Central memory CD8-positive, alpha-beta T cell (primary cell): ENCODE measurements at regions not wholly inside any gene's neighbourhood (a gene's known extent, or its start where the extent isn't known, plus 50 kb on each side); places are given as distances from the start of the nearest gene placed in this dataset.

Experiments used
- ATAC-seq: fragments of 150-1000 bp; cut with Tn5 transposase; replicated peaks from 2 replicates; pipeline ENCODE4 v1.10.0; 2022; ENCODE audit warnings: mild to moderate bottlenecking, moderate FRiP score, moderate number of reproducible peaks; ENCODE audit not compliant: poor library complexity, severe bottlenecking; ENCODE audit errors: extremely low read depth
- DNase-seq, 2 donors: peaks; one replicate each; pipeline ENCODE4 v3.0.0; 2021; ENCODE audit warnings: low spot score in 2 of 2
- H3K27ac Mint-ChIP-seq: one replicate; pipeline ENCODE4 v1.8.0; 2022; ENCODE audit warnings: low read depth, mild to moderate bottlenecking, moderate library complexity, mixed read lengths
- H3K27me3 Mint-ChIP-seq: one replicate; pipeline ENCODE4 v1.8.0; 2022; ENCODE audit warnings: mixed read lengths
- H3K36me3 Mint-ChIP-seq: one replicate; pipeline ENCODE4 v1.8.0; 2022; ENCODE audit warnings: mild to moderate bottlenecking, moderate library complexity, mixed read lengths; ENCODE audit not compliant: insufficient read depth
- H3K4me1 Mint-ChIP-seq: one replicate; pipeline ENCODE4 v1.8.0; 2022; ENCODE audit warnings: mixed read lengths
- H3K4me3 Mint-ChIP-seq: one replicate; pipeline ENCODE4 v1.8.0; 2022; ENCODE audit warnings: mild to moderate bottlenecking, moderate library complexity, mixed read lengths
- H3K9me3 Mint-ChIP-seq: one replicate; pipeline ENCODE4 v1.8.0; 2022; ENCODE audit warnings: mixed read lengths

DNA sequence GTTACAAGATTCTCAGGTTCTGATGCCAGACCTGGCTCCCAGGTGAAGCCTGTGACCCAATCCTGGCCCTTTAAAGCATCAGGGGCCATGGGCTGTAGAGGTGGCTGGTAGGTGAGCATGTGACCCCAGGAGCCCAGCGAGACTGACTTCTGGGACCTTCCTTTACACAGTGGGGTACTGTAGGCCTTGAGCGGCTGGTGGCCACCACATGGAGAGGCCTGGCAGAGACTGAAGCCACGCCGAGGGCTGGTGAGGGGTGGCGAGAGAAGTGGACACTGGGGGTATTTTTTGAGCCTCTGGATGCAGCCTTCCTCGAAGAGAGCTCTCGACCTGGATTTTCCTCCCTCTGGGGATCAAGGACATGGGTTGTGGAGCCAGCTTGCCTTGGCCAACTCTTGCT lies 71.2 kb upstream of the ITGA11 start:
- DNase-seq (no peak), ATAC-seq (no peak)
- H3K4me1 Mint-ChIP-seq: peaks cover 5% of the 10 kb centered on the region
- H3K36me3 Mint-ChIP-seq: no peaks in the 10 kb centered on the region
- H3K27ac Mint-ChIP-seq: no peak overlapping the region
- peaks cover 47% of the 10 kb centered on the region for H3K27me3 Mint-ChIP-seq
- H3K4me3 Mint-ChIP-seq: no peak overlapping the region
- H3K9me3 Mint-ChIP-seq: no peaks in the 10 kb centered on the region

DNA sequence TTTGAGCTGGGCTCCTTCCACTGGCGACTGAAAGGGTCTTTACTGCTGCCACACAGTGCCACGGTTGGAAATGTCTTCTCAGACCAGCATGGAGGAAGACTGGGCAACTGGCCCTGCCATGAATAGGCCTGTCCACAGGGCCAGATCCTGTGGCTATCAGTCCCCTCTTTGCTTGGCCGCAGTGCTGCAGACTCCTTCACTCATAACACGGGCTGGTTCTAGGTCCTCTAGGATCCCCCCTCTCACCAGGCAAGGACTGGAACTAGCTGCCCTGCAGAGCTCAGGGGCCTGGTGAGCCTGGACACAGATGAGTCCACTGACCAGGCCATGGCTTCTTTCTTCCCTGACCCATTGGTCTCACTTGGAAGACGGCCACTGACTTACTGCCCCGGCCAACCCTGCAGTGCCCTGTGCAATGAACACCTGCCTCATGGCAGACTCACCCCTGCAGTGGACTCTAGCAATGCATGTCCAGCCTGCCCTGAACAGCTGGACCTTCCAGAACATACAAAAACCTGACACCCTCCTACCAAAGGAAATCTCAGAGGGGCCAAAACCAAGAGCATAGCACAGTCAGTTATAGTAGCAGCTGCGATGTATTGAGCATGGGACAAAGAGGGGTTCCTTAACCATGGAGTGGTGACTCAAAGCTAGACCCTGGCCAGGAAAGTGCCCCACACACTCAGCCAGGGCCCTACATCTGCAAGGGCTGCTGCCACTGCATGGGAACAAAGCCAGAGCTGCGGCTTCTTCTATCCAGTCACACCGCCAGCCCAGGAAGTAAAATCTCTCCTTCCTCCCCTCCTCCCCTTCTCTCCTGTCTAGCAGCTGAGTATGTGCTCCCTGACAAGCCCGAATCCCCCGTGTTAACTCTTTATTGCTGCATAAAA lies 72.1 kb upstream of the ITGA11 start:
- no peak for ATAC-seq
- DNase-seq: no peak
- H3K27ac Mint-ChIP-seq: no peak overlapping the region
- no peaks in the 10 kb centered on the region for H3K9me3 Mint-ChIP-seq
- H3K27me3 Mint-ChIP-seq: peaks cover 47% of the 10 kb centered on the region
- H3K4me1 Mint-ChIP-seq: peaks cover 5% of the 10 kb centered on the region
- H3K4me3 Mint-ChIP-seq: no peak overlapping the region
- no peaks in the 10 kb centered on the region for H3K36me3 Mint-ChIP-seq

DNA sequence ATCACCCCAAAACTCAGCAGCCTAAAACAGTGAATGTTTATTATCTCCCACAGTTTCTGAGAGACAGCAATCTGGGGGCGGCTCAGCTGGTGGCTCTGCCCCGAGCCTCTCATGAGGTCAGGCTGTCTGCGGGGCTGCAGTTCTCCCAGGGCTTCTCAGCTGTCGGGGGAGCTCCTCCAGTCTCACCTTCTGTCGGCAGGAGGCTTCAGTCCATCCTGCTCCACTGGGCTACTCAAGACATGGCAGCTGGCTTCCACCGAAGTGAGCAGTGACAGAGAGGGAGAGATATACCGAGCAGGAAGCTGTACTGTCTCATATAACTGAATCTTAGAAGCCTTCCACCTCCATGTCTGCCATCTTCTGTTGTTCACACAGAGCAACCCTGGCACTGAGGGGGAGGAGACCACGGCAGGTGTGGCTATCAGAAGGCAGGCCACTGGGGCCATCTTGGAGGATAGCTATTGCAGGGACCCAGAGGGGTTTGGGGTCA lies 72.8 kb upstream of the ITGA11 start:
- Mint-ChIP-seq H3K27me3 (peaks cover 46% of the 10 kb centered on the region), H3K4me1 (peaks cover 5% of the 10 kb centered on the region), H3K36me3 (no peaks in the 10 kb centered on the region), H3K27ac (no peak overlapping the region), H3K9me3 (no peaks in the 10 kb centered on the region), H3K4me3 (no peak overlapping the region)
- DNase-seq (no peak), ATAC-seq (no peak)

DNA sequence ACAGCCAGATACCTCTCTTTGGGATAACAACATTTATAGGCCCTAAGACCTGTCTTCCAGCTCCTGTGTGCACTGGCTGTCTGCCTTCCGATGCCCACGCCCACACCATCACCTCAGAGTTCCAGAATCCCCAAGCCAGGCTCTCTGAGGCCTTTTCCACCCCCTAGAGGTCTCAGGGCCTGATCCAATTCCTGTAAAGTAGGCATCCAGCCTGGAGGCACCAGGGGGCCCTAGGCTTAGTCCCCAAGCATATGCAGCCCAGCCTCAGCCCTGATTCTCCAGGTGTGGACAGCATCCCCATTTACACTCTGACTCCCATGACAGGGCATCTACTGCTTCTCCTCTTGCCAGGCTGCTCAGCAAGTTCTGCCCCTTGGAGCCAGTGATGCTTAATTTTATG lies 72.7 kb upstream of the CORO2B start:
- H3K4me3 Mint-ChIP-seq: no peak overlapping the region
- H3K4me1 Mint-ChIP-seq: peaks cover 5% of the 10 kb centered on the region
- H3K27me3 Mint-ChIP-seq: peaks cover 45% of the 10 kb centered on the region
- H3K9me3 Mint-ChIP-seq: no peaks in the 10 kb centered on the region
- DNase-seq: no peak
- H3K36me3 Mint-ChIP-seq: no peaks in the 10 kb centered on the region
- H3K27ac Mint-ChIP-seq: no peak overlapping the region
- ATAC-seq: no peak

DNA sequence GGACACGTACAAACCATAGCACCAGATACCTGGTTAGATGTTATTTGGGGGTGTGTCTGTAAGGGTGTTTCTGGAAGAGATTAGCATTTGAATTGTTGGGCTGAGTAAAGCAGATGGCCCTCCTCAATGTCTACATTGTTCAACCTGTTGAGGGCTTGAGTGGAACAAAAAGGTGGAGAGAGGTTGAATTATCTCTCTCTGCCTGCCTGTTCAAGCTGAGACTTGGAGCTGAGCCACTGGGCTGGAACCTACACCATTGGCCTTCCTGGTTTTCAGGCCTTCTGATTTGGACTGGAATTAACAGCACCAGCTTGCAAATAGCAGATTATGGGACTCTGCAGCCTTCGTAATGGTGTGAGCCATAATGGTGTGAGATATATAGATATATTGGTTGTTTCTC lies 71.3 kb upstream of the CORO2B start:
- Mint-ChIP-seq H3K4me3 (no peak overlapping the region), H3K36me3 (no peaks in the 10 kb centered on the region), H3K27me3 (peaks cover 59% of the 10 kb centered on the region), H3K27ac (no peak overlapping the region), H3K4me1 (peaks cover 5% of the 10 kb centered on the region), H3K9me3 (no peaks in the 10 kb centered on the region)
- DNase-seq (no peak), ATAC-seq (no peak)

DNA sequence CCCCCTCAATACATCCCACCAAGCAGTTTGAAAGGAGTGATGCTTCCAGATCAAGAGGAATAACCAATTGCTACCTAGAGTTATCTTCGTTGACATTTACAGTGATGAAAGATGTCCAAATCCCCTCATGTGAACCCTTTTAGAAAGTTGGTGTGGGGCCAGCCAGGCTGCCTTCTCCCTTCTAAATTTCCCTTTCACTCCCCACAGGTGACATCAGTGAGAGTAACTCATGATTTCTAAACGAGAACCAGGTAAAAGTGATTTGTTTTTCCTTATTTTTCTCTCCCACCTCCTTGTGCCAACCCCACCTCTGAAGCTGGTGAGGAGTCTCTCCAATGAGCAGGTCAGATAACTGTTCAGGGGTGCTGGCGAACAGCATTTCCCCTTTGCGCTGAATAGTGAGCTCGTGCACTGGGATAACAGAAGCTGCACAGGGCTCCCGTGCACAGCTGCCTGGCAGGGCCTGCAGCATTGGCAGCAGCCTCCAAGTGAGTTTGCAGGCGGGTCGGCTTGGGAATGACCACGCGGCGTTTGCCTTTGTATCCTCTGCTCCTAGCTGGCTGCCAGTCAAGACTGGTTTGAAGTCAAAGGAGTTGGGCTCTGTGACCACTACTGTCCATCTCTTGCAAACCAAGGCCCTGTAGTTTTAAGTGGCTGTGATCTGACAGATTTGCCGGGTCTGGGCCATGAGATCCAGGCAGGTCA lies 70.2 kb upstream of the CORO2B start:
- ATAC-seq: no peak
- DNase-seq: no peak
- Mint-ChIP-seq H3K27ac (no peak overlapping the region), H3K27me3 (peaks cover 61% of the 10 kb centered on the region), H3K4me3 (no peak overlapping the region), H3K4me1 (peaks cover 5% of the 10 kb centered on the region), H3K36me3 (no peaks in the 10 kb centered on the region), H3K9me3 (no peaks in the 10 kb centered on the region)

DNA sequence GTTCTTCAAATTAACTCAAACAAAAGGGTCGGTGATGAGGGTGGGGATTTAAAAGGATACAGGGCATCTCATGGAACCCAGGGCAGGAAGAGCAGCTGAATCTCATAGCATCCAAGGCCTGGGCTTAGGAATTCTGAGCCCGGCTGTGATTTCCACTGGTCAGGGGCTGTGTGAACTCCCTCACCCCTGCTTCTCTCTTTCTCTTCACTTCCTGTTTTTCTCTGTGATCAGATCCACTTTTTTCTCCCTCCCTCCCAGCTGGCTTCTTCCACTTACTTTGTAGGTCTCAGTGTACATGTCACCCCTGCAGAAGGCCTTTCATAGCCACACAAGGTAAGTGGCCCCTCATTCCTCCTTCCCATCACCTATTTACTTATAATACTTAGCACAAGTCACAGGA lies 68.2 kb upstream of the CORO2B start:
- Mint-ChIP-seq H3K4me1 (no peaks in the 10 kb centered on the region), H3K36me3 (no peaks in the 10 kb centered on the region), H3K27me3 (peaks cover 42% of the 10 kb centered on the region), H3K27ac (no peak overlapping the region), H3K9me3 (no peaks in the 10 kb centered on the region), H3K4me3 (no peak overlapping the region)
- no peak for ATAC-seq
- no peak for DNase-seq

DNA sequence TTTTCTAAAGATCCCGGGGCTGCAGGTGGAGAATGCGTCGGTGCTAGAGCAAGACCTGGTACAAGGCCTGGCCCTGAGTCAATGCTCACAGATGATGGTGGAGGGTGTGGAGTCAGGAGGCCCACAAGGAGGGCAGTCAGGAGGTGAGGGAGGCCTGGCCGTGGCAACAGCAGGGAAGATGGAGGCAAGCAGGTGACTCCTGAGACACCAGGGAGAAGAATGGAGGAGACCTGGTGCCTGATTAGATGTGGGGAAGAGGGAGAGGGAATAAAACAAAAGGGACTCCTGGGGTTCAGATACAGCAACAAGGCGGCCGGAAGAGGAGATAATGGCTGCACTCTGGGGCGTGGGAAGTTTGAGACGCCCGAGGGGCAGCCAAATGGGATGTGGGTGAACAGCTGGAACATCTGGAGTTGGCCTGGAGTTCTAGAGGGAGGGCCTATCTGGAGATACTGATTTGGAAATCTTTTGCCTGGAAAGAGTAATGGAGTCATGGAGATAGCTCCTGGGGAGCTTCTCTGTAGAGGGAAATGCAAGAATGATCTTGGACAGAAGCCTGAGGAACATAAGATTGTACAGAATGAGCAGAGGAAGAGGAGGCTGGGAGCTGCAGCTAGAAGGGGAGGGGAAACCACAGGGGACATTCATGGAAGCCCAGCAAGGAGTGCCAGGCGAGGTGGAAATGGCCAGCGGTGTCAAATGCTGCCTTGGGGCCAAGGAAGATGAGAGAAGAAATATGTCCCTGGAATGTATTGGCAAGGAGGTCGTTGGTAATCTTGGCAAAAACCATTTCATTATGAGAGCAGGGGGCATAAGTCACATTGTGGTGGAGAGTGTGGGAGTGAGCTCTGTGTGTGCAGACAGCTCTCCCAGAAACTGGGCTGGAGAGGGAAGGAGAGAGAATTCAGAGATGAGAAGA lies 67.5 kb upstream of the CORO2B start:
- no peak for ATAC-seq

DNA sequence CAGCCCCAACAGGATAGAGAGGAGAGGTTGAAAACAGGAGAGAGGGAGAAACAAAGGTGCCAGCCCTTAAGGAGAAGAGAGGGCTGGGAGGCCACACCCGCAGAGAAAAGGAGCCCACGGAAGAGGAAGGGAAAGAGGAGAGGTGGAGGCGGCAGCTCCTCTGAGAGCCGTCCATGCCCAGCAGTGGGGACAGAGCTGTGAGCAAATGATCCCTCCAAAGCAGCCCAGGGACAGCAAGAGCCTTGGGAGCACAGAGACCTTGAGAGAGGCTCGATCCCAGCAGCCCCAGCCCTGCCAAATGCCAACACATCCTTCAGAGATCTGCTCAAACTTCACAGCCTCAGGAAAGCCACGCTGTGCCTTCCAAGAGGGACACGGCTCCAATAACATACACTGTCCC lies 66.7 kb upstream of the CORO2B start:
- Mint-ChIP-seq H3K27ac (no peak overlapping the region), H3K4me3 (no peak overlapping the region), H3K4me1 (no peaks in the 10 kb centered on the region), H3K27me3 (peaks cover 27% of the 10 kb centered on the region), H3K9me3 (no peaks in the 10 kb centered on the region), H3K36me3 (no peaks in the 10 kb centered on the region)
- no peak for ATAC-seq
- DNase-seq: no peak

More for the DNA sequence above, 67.5 kb upstream of the CORO2B start:
- no peak overlapping the region for H3K27ac Mint-ChIP-seq
- H3K4me3 Mint-ChIP-seq: no peak overlapping the region
- no peaks in the 10 kb centered on the region for H3K9me3 Mint-ChIP-seq
- no peaks in the 10 kb centered on the region for H3K36me3 Mint-ChIP-seq
- DNase-seq: no peak
- peaks cover 34% of the 10 kb centered on the region for H3K27me3 Mint-ChIP-seq
- H3K4me1 Mint-ChIP-seq: no peaks in the 10 kb centered on the region

DNA sequence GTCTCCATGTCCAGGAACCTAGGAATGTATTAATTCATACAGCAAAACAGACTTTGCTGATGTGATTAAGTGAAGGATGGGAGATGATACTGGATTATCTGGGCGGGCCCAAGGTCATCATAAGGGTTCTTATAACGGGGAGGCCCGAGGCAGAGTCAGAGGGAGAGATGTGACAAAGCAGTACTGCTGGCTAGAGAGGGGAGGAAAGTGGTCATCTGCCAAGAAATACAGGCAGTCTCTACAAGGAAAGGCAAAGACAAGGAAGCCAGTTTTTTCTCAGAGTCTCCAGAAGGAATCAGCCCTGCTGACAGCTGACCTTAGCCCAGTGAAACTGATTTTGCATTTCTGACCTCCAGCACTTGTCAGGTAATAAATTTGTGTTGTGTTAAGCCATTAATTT lies 66.2 kb upstream of the CORO2B start:
- peaks cover 23% of the 10 kb centered on the region for H3K27me3 Mint-ChIP-seq
- H3K4me1 Mint-ChIP-seq: no peaks in the 10 kb centered on the region
- no peak overlapping the region for H3K27ac Mint-ChIP-seq
- ATAC-seq: no peak
- no peak for DNase-seq
- H3K36me3 Mint-ChIP-seq: no peaks in the 10 kb centered on the region
- H3K4me3 Mint-ChIP-seq: no peak overlapping the region
- H3K9me3 Mint-ChIP-seq: no peaks in the 10 kb centered on the region

DNA sequence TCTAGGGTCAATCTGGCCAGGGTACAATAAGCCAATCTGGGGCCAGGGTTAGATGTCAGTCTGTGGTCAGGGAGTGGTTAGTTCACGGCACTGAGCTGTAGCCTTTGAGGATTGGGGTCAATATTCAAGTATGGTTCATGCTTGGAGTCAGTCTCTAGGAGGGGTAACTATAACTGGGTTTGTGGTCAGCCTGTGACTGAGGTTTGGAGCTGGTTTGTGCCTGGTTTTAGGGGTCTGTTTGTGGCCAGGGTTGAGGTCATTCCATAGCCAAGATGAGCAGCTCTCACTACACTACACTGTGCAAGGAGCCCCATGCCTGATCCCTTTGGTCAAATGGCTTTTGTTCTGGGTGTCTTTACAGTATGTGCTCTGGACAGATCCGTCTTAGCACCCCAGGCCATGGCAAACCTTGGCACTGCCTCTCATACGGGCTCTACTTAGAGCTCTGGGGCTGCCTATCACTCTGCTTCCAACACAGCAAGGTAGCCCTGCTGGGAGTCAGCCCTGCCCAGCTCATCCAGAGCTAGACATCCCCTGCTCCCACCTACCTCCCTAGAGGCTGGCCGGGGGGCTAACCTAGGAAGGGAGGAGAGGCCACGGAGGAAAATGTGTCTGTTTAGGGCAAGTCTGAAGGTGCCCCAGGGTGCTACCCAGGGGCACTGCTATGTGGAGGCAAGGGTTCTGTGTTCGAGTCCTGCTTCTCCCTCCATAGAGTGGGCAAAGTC lies 63.3 kb upstream of the CORO2B start:
- peaks cover 30% of the 10 kb centered on the region for H3K27me3 Mint-ChIP-seq

DNA sequence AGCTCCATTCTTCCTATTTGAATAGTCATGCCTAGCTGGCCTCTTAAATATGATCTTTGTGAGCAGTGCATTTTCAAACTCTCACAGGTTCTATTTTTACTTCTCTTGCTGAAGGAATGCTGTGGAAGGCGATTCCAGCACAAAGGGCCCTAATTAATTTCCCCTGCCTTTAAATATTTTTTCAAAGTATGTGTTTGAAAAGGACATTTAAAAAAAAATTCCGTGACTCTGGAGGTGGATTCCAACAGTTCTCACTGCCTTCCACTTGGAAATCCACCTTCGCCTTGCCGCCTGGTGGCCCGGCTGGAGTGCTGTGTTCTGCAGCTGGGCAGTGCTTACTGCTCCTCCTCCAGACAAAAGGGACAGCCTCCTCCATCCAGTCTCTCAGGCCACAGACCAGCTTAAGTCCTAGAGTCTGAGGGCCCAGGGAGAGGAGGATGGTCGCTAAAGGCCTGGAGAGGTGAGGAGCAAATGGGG lies 61.5 kb upstream of the CORO2B start:
- ATAC-seq (no peak), DNase-seq (no peak)
- H3K27me3 Mint-ChIP-seq: peaks cover 23% of the 10 kb centered on the region
- H3K4me3 Mint-ChIP-seq: no peak overlapping the region
- no peaks in the 10 kb centered on the region for H3K36me3 Mint-ChIP-seq
- H3K4me1 Mint-ChIP-seq: no peaks in the 10 kb centered on the region
- H3K27ac Mint-ChIP-seq: no peak overlapping the region
- H3K9me3 Mint-ChIP-seq: no peaks in the 10 kb centered on the region

More for the DNA sequence above, 63.3 kb upstream of the CORO2B start:
- DNase-seq (no peak), ATAC-seq (no peak)
- no peak overlapping the region for H3K27ac Mint-ChIP-seq
- H3K4me3 Mint-ChIP-seq: no peak overlapping the region
- no peaks in the 10 kb centered on the region for H3K4me1 Mint-ChIP-seq
- H3K9me3 Mint-ChIP-seq: no peaks in the 10 kb centered on the region
- H3K36me3 Mint-ChIP-seq: no peaks in the 10 kb centered on the region
